ENCODE measurements at regions not wholly inside any gene's neighbourhood (a gene's known extent, or its start where the extent isn't known, plus 50 kb on each side); places are given as distances from the start of the nearest gene placed in this dataset.

- Mint-ChIP-seq H3K4me3 (no peak overlapping the region), H3K27ac (no peak overlapping the region), H3K4me1 (no peaks in the 10 kb centered on the region), H3K9me3 (peaks cover 52% of the 10 kb centered on the region), H3K27me3 (ENCODE audit: low read depth) (no peaks in the 10 kb centered on the region), H3K36me3 (peaks cover 3% of the 10 kb centered on the region; the same call in 1 of the 2 replicates)
- CTCF ChIA-PET = no interaction called here
- ATAC-seq = no peak
- POLR2A ChIA-PET = no interaction called here
- no peak for DNase-seq (ENCODE audit: low spot score)
- no peak for TF ChIP-seq AR (CRISPR knock-in tag; IDR thresholded peaks at IDR 0.05)
- no peak for TF ChIP-seq SOX15 (CRISPR knock-in tag; IDR thresholded peaks at IDR 0.05)
- no peak for TF ChIP-seq ZNF416 (CRISPR knock-in tag; IDR thresholded peaks at IDR 0.05)
- no peak for TF ChIP-seq ATF6 (CRISPR knock-in tag; IDR thresholded peaks at IDR 0.05)
- no peak for TF ChIP-seq PREB (CRISPR knock-in tag; IDR thresholded peaks at IDR 0.05; ENCODE audit: borderline replicate concordance)
- no peak for TF ChIP-seq ZNF512 (CRISPR knock-in tag; IDR thresholded peaks at IDR 0.05; ENCODE audit: borderline replicate concordance)
- TF ChIP-seq IRF2 (CRISPR knock-in tag; IDR thresholded peaks at IDR 0.05; ENCODE audit: borderline replicate concordance, low read depth) = no peak
- no peak for TF ChIP-seq GRHL2 (CRISPR knock-in tag; IDR thresholded peaks at IDR 0.05; ENCODE audit: insufficient replicate concordance, severe bottlenecking)
- no peak for TF ChIP-seq ZNF232 (CRISPR knock-in tag; IDR thresholded peaks at IDR 0.05)
- TF ChIP-seq FOXP4 (CRISPR knock-in tag; IDR thresholded peaks at IDR 0.05) = no peak
- TF ChIP-seq NR3C1 (CRISPR knock-in tag; conservative IDR thresholded peaks at IDR 0.05; ENCODE audit: low read depth) = no peak
- no peak for TF ChIP-seq ZNF423 (CRISPR knock-in tag; IDR thresholded peaks at IDR 0.05)
- TF ChIP-seq SP1 (CRISPR knock-in tag; conservative IDR thresholded peaks at IDR 0.05) = no peak
- TF ChIP-seq E2F5 (CRISPR knock-in tag; IDR thresholded peaks at IDR 0.05) = no peak
- TF ChIP-seq ZSCAN18 (CRISPR knock-in tag; IDR thresholded peaks at IDR 0.05) = no peak
- TF ChIP-seq ESRRA (CRISPR knock-in tag; IDR thresholded peaks at IDR 0.05; ENCODE audit: borderline replicate concordance) = no peak
- no peak for TF ChIP-seq TEAD1 (CRISPR knock-in tag; IDR thresholded peaks at IDR 0.05)
- no peak for TF ChIP-seq ZNF263 (CRISPR knock-in tag; IDR thresholded peaks at IDR 0.05; ENCODE audit: low read depth)
Observed at GRCh38 chr4:100762738-100763137, 244.9 kb upstream of the EMCN start.
